ENCODE measurements at regions not wholly inside any gene's neighbourhood (a gene's known extent, or its start where the extent isn't known, plus 50 kb on each side); places are given as distances from the start of the nearest gene placed in this dataset.

GRCh38 chr7:145899938-145900337 is 216.7 kb upstream of the CNTNAP2 start:
- Histone ChIP-seq H3K23ac (ENCODE audit: low read length) (no peak overlapping the region), H3K9ac (ENCODE audit: low read length) (no peak overlapping the region), H3K9me3 (ENCODE audit: insufficient read depth, low read depth, low read length) (no peaks in the 10 kb centered on the region), H2AK5ac (ENCODE audit: low read length) (no peak overlapping the region), H2BK5ac (ENCODE audit: low read depth, low read length, poor library complexity) (no peak overlapping the region), H3K4me2 (ENCODE audit: low read length) (no peak overlapping the region), H3K79me1 (ENCODE audit: low read length) (no peaks in the 10 kb centered on the region), H2AFZ (ENCODE audit: insufficient read depth, low read length, poor library complexity) (no peak overlapping the region), H3K4me1 (ENCODE audit: control insufficient read depth in 1 of 2, insufficient read depth in 2 of 2, low read length in 2 of 2) (no peaks in the 10 kb centered on the region), H3K4me3 (ENCODE audit: low read depth, low read length) (no peak overlapping the region), H4K91ac (ENCODE audit: low read depth, low read length) (no peak overlapping the region), H4K12ac (ENCODE audit: low read depth, low read length) (no peak overlapping the region), H3K79me2 (ENCODE audit: control insufficient read depth, insufficient read depth, low read length, poor library complexity) (no peaks in the 10 kb centered on the region), H2BK120ac (ENCODE audit: insufficient read depth, low read length, poor library complexity) (no peak overlapping the region), H3K18ac (ENCODE audit: low read length) (no peak overlapping the region), H3K27me3 (ENCODE audit: insufficient read depth, low read length) (no peaks in the 10 kb centered on the region), H3K14ac (ENCODE audit: low read length) (no peak overlapping the region), H3K4ac (ENCODE audit: low read depth, low read length) (no peak overlapping the region), H3K27ac (ENCODE audit: low read depth, low read length) (no peak overlapping the region), H3K36me3 (ENCODE audit: control insufficient read depth in 1 of 2, insufficient read depth in 2 of 2, low read length in 2 of 2) (no peaks in the 10 kb centered on the region), H2BK12ac (ENCODE audit: low read length) (no peak overlapping the region), H4K8ac (ENCODE audit: low read depth, low read length) (no peak overlapping the region)
- WGBS (ENCODE audit: extremely low coverage, insufficient coverage, insufficient read length): no CpG with 5 or more reads among the region's 2 CpGs
- no peak for DNase-seq

GRCh38 chr7:145893925-145894535 is 222.6 kb upstream of the CNTNAP2 start:
- Histone ChIP-seq H2BK120ac (ENCODE audit: insufficient read depth, low read length, poor library complexity) (no peak overlapping the region), H3K9me3 (ENCODE audit: insufficient read depth, low read depth, low read length) (no peaks in the 10 kb centered on the region), H3K79me2 (ENCODE audit: control insufficient read depth, insufficient read depth, low read length, poor library complexity) (no peaks in the 10 kb centered on the region), H3K4me1 (ENCODE audit: control insufficient read depth in 1 of 2, insufficient read depth in 2 of 2, low read length in 2 of 2) (no peaks in the 10 kb centered on the region), H3K4me3 (ENCODE audit: low read depth, low read length) (no peak overlapping the region), H4K12ac (ENCODE audit: low read depth, low read length) (no peak overlapping the region), H3K27me3 (ENCODE audit: insufficient read depth, low read length) (no peaks in the 10 kb centered on the region), H3K4ac (ENCODE audit: low read depth, low read length) (no peak overlapping the region), H3K9ac (ENCODE audit: low read length) (no peak overlapping the region), H2BK12ac (ENCODE audit: low read length) (no peak overlapping the region), H3K36me3 (ENCODE audit: control insufficient read depth in 1 of 2, insufficient read depth in 2 of 2, low read length in 2 of 2) (no peaks in the 10 kb centered on the region), H3K18ac (ENCODE audit: low read length) (no peak overlapping the region), H3K14ac (ENCODE audit: low read length) (no peak overlapping the region), H2BK5ac (ENCODE audit: low read depth, low read length, poor library complexity) (no peak overlapping the region), H3K79me1 (ENCODE audit: low read length) (no peaks in the 10 kb centered on the region), H4K91ac (ENCODE audit: low read depth, low read length) (no peak overlapping the region), H3K4me2 (ENCODE audit: low read length) (no peak overlapping the region), H2AFZ (ENCODE audit: insufficient read depth, low read length, poor library complexity) (no peak overlapping the region), H3K23ac (ENCODE audit: low read length) (no peak overlapping the region), H2AK5ac (ENCODE audit: low read length) (no peak overlapping the region), H3K27ac (ENCODE audit: low read depth, low read length) (no peak overlapping the region), H4K8ac (ENCODE audit: low read depth, low read length) (no peak overlapping the region)
- WGBS (ENCODE audit: extremely low coverage, insufficient coverage, insufficient read length): no CpG with 5 or more reads among the region's 4 CpGs
- DNase-seq: no peak

- no peak overlapping the region for H3K18ac ChIP-seq (ENCODE audit: low read length)
- H3K4me3 ChIP-seq (ENCODE audit: low read depth, low read length): no peak overlapping the region
- H2AFZ ChIP-seq (ENCODE audit: insufficient read depth, low read length, poor library complexity): no peak overlapping the region
- no CpG with 5 or more reads among the region's 5 CpGs for WGBS (ENCODE audit: extremely low coverage, insufficient coverage, insufficient read length)
- no peak overlapping the region for H2AK5ac ChIP-seq (ENCODE audit: low read length)
- no peak overlapping the region for H2BK5ac ChIP-seq (ENCODE audit: low read depth, low read length, poor library complexity)
- H3K27me3 ChIP-seq (ENCODE audit: insufficient read depth, low read length): no peaks in the 10 kb centered on the region
- DNase-seq: no peak
- no peak overlapping the region for H4K91ac ChIP-seq (ENCODE audit: low read depth, low read length)
- H3K23ac ChIP-seq (ENCODE audit: low read length): no peak overlapping the region
- no peak overlapping the region for H3K14ac ChIP-seq (ENCODE audit: low read length)
- H3K4me2 ChIP-seq (ENCODE audit: low read length): no peak overlapping the region
- no peak overlapping the region for H3K27ac ChIP-seq (ENCODE audit: low read depth, low read length)
- H4K8ac ChIP-seq (ENCODE audit: low read depth, low read length): no peak overlapping the region
- no peak overlapping the region for H3K4ac ChIP-seq (ENCODE audit: low read depth, low read length)
- no peak overlapping the region for H2BK120ac ChIP-seq (ENCODE audit: insufficient read depth, low read length, poor library complexity)
- no peaks in the 10 kb centered on the region for H3K79me1 ChIP-seq (ENCODE audit: low read length)
- no peak overlapping the region for H2BK12ac ChIP-seq (ENCODE audit: low read length)
- no peaks in the 10 kb centered on the region for H3K36me3 ChIP-seq (ENCODE audit: control insufficient read depth in 1 of 2, insufficient read depth in 2 of 2, low read length in 2 of 2)
- H3K79me2 ChIP-seq (ENCODE audit: control insufficient read depth, insufficient read depth, low read length, poor library complexity): no peaks in the 10 kb centered on the region
- H4K12ac ChIP-seq (ENCODE audit: low read depth, low read length): peak overlapping the region; percentile 22
- no peaks in the 10 kb centered on the region for H3K4me1 ChIP-seq (ENCODE audit: control insufficient read depth in 1 of 2, insufficient read depth in 2 of 2, low read length in 2 of 2)
- no peaks in the 10 kb centered on the region for H3K9me3 ChIP-seq (ENCODE audit: insufficient read depth, low read depth, low read length)
- no peak overlapping the region for H3K9ac ChIP-seq (ENCODE audit: low read length)
Measured at GRCh38 chr7:145884716-145885514, 231.7 kb upstream of the CNTNAP2 start.

- no CpG with 5 or more reads among the region's 1 CpG for WGBS (ENCODE audit: extremely low coverage, insufficient coverage, insufficient read length)
- no peak for DNase-seq
- Histone ChIP-seq H3K4ac (ENCODE audit: low read depth, low read length) (no peak overlapping the region), H2AK5ac (ENCODE audit: low read length) (no peak overlapping the region), H2BK5ac (ENCODE audit: low read depth, low read length, poor library complexity) (no peak overlapping the region), H3K9me3 (ENCODE audit: insufficient read depth, low read depth, low read length) (no peaks in the 10 kb centered on the region), H4K91ac (ENCODE audit: low read depth, low read length) (no peak overlapping the region), H4K8ac (ENCODE audit: low read depth, low read length) (no peak overlapping the region), H3K36me3 (ENCODE audit: control insufficient read depth in 1 of 2, insufficient read depth in 2 of 2, low read length in 2 of 2) (no peaks in the 10 kb centered on the region), H2AFZ (ENCODE audit: insufficient read depth, low read length, poor library complexity) (no peak overlapping the region), H3K4me3 (ENCODE audit: low read depth, low read length) (no peak overlapping the region), H3K18ac (ENCODE audit: low read length) (no peak overlapping the region), H4K12ac (ENCODE audit: low read depth, low read length) (no peak overlapping the region), H3K4me2 (ENCODE audit: low read length) (no peak overlapping the region), H2BK120ac (ENCODE audit: insufficient read depth, low read length, poor library complexity) (no peak overlapping the region), H3K79me2 (ENCODE audit: control insufficient read depth, insufficient read depth, low read length, poor library complexity) (no peaks in the 10 kb centered on the region), H2BK12ac (ENCODE audit: low read length) (no peak overlapping the region), H3K27me3 (ENCODE audit: insufficient read depth, low read length) (no peaks in the 10 kb centered on the region), H3K4me1 (ENCODE audit: control insufficient read depth in 1 of 2, insufficient read depth in 2 of 2, low read length in 2 of 2) (no peaks in the 10 kb centered on the region), H3K14ac (ENCODE audit: low read length) (no peak overlapping the region), H3K27ac (ENCODE audit: low read depth, low read length) (no peak overlapping the region), H3K9ac (ENCODE audit: low read length) (no peak overlapping the region), H3K79me1 (ENCODE audit: low read length) (no peaks in the 10 kb centered on the region), H3K23ac (ENCODE audit: low read length) (no peak overlapping the region)
Measured at GRCh38 chr7:145876376-145876775, 240.2 kb upstream of the CNTNAP2 start.

Measured in trophoblast cell (in vitro differentiated cells and primary cell).